HAP-1 (cell line): ENCODE measurements at regions not wholly inside any gene's neighbourhood (a gene's known extent, or its start where the extent isn't known, plus 50 kb on each side); places are given as distances from the start of the nearest gene placed in this dataset.
"Not testable (repeated sequence)": the region's sequence is repeated elsewhere in the genome, so short reads cannot be mapped to it uniquely, and the experiment has no call there.

ENCODE experiments used
- DNase-seq, 2 experiments: peaks; one replicate each; pipeline ENCODE4 v3.0.0-alpha.2; 2016 to 2020; ENCODE audit warnings: low spot score in 2 of 2
- H3K27me3 ChIP-seq: fragments of 250-450 bp; sonication (Bioruptor Pico); 2 replicates; pipeline ENCODE4 v1.5.1; 2020; ENCODE audit warnings: low read depth, mild to moderate bottlenecking, moderate library complexity
- H3K36me3 ChIP-seq: fragments of 250-450 bp; sonication (Bioruptor Pico); replicated peaks from 2 replicates; pipeline ENCODE4 v1.5.1; 2020; ENCODE audit warnings: mild to moderate bottlenecking
- H3K4me1 ChIP-seq: fragments of 250-450 bp; sonication (Bioruptor Pico); 2 replicates; pipeline ENCODE4 v1.5.1; 2020; ENCODE audit warnings: mild to moderate bottlenecking
- H3K4me3 ChIP-seq: fragments of 250-450 bp; sonication (Bioruptor Pico); 2 replicates; pipeline ENCODE4 v1.5.1; 2020; ENCODE audit warnings: mild to moderate bottlenecking, moderate library complexity
- H3K9me3 ChIP-seq: fragments of 250-450 bp; sonication (Bioruptor Pico); 2 replicates; pipeline ENCODE4 v1.5.1; 2020; ENCODE audit warnings: mild to moderate bottlenecking, moderate library complexity
- in situ Hi-C: fragments of 300-500 bp; cut with MboI; formaldehyde crosslinking; loops from 3 replicates; pipeline ENCODE4 v1.14.3; 2020; ENCODE audit warnings: low sequenced_read_pairs, inconsistent platforms, mixed read lengths

DNA sequence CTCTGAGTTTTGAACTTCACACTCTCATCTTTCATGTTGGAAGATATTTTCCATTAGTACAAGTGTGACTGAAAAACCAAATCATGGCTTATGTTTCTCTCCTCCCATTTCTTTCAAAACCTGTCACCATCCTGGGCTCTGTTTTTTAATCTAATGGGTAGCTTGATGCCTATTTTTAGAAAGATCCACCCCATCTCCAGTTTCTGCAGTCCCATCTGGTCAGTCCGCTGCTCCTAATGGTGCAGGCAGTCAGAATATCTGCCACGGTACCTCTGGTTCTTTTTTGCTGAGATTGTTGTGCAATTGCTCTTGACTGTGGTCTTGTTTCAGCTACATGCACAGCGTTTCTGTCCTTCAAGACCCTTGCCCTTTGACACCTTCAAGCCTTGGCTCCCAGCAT lies 240.9 kb upstream of the CADM2 start:
- DNase-seq = no peak
- Histone ChIP-seq H3K4me1 (no peaks in the 10 kb centered on the region), H3K36me3 (no peaks in the 10 kb centered on the region), H3K4me3 (no peak overlapping the region), H3K27me3 (no peaks in the 10 kb centered on the region), H3K9me3 (no peaks in the 10 kb centered on the region)
- in situ Hi-C loops = no loop called here

- Histone ChIP-seq H3K4me3 (no peak overlapping the region), H3K36me3 (no peaks in the 10 kb centered on the region), H3K4me1 (no peaks in the 10 kb centered on the region), H3K27me3 (no peaks in the 10 kb centered on the region), H3K9me3 (no peaks in the 10 kb centered on the region)
- in situ Hi-C loops = no loop called here
- no peak for DNase-seq
Observed at GRCh38 chr3:84724877-84725276, 233.9 kb upstream of the CADM2 start.

GRCh38 chr3:84727616-84728015 lies 231.2 kb upstream of the CADM2 start:
- no peak for DNase-seq
- in situ Hi-C loops = no loop called here
- Histone ChIP-seq H3K27me3 (no peaks in the 10 kb centered on the region), H3K4me1 (no peaks in the 10 kb centered on the region), H3K36me3 (no peaks in the 10 kb centered on the region), H3K4me3 (no peak overlapping the region), H3K9me3 (no peaks in the 10 kb centered on the region)

DNA sequence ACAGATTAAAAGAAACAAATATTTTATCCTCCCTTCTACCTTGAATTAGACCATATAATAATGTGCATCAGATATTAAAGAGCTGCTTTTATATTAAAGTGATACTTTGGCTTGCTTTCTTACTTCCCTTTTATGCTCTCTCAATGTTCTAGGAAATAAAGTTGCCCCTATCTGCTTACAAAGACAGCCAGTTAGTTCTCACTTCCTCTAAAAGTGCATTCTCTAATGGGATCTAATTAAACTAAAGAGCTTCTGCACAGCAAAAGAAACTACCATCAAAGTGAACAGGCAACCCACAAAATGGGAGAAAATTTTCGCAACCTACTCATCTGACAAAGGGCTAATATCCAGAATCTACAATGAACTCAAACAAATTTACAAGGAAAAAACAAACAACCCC lies 224.1 kb upstream of the CADM2 start:
- H3K4me3 ChIP-seq, H3K27me3 ChIP-seq, DNase-seq, H3K36me3 ChIP-seq, H3K9me3 ChIP-seq, in situ Hi-C loops, H3K4me1 ChIP-seq: not testable (repeated sequence)

DNA sequence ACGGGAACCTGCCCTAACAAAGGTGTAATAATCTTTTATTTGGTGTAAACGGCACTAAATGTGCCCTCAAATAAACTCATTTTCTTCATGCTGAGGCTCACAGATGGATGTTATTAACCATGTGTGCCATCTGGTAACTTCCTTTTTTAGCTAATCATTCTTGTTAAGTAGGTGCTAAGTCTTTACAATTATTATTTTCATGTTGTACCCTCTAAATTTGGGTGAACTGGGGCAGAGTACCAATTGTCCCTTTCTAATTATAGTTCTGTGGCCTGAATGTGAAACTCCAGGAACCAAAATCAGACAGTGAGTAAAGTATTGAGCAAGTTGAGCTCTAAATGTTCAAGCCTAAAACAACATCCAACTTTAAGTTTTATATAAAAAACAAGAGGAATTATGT lies 220.7 kb upstream of the CADM2 start:
- Histone ChIP-seq H3K27me3 (no peaks in the 10 kb centered on the region), H3K4me1 (no peaks in the 10 kb centered on the region), H3K36me3 (no peaks in the 10 kb centered on the region), H3K9me3 (no peaks in the 10 kb centered on the region), H3K4me3 (no peak overlapping the region)
- in situ Hi-C loops = no loop called here
- no peak for DNase-seq

DNA sequence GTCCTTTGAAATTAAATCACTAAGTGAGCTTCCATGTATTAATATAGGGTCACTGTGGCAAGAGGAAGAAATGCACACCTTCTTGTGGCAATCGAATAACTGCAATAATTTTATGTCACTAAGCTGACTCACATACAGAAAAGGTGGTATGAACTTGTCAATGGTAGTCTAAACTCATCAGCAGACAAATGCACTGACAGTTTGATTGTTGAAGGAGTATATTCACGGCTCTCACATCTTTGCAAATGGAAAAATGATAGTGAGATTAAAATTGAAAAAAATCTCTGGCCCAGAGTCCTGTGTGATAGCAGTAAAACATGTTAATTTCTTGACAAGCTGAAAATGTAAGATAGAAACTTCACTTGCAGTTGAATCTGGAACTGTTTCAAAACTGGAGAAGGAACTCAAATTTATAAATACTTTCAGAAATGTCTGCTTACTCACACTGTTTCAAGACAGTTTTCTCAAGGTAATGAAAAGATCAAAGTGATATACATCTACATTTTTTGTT lies 215.8 kb upstream of the CADM2 start:
- Histone ChIP-seq H3K36me3 (no peaks in the 10 kb centered on the region), H3K27me3 (no peaks in the 10 kb centered on the region), H3K4me3 (no peak overlapping the region), H3K9me3 (no peaks in the 10 kb centered on the region), H3K4me1 (no peaks in the 10 kb centered on the region)
- in situ Hi-C loops = no loop called here
- DNase-seq = no peak

DNA sequence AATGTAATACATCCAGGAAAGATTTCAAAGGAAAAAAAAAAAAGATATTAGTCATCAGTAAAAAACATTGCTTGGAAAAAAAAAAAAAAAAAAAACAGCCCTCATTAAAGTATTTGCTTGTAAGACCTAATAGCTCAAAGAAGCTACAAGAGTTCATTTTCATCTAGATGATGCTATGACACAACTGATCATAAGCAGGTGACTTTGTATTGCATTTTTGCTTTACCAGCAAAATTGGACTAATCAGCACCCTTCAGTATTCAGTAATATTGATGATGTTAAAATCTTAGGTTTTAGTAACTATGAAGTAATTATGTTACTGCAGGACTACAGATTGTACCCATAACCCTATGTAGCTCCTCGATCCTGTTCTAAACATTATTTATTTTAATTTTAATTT lies 214.7 kb upstream of the CADM2 start:
- Histone ChIP-seq H3K4me3 (no peak overlapping the region), H3K36me3 (no peaks in the 10 kb centered on the region), H3K4me1 (no peaks in the 10 kb centered on the region), H3K9me3 (no peaks in the 10 kb centered on the region), H3K27me3 (no peaks in the 10 kb centered on the region)
- in situ Hi-C loops = no loop called here
- DNase-seq = no peak

- no peak for DNase-seq
- Histone ChIP-seq H3K36me3 (no peaks in the 10 kb centered on the region), H3K4me3 (no peak overlapping the region), H3K27me3 (no peaks in the 10 kb centered on the region), H3K4me1 (no peaks in the 10 kb centered on the region), H3K9me3 (no peaks in the 10 kb centered on the region)
- in situ Hi-C loops = no loop called here
Observed at GRCh38 chr3:84755860-84756259, 202.9 kb upstream of the CADM2 start.

DNA sequence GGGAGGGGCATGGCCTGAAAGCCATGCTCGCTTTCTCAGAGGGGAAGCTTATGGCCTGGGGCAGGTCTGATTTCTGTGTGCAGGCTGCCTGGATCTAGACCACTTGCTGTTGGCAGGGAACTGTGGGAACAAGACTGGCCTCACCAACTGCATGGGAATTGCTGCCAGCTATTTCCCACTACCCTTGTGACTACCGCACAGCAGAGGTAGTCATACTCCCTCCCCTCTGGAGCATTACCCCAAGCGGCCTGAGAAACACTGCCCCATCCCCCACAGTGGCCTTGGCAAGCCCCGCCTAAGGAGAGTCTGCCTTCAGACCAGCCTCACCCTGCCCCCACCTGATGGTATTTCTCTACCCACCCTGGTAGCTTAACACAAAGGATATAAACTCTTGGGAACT lies 199.4 kb upstream of the CADM2 start:
- Histone ChIP-seq H3K4me3 (no peak overlapping the region), H3K9me3 (no peaks in the 10 kb centered on the region), H3K4me1 (no peaks in the 10 kb centered on the region), H3K27me3 (no peaks in the 10 kb centered on the region), H3K36me3 (no peaks in the 10 kb centered on the region)
- no peak for DNase-seq
- in situ Hi-C loops = no loop called here

- no peaks in the 10 kb centered on the region for H3K4me1 ChIP-seq
- no peak for DNase-seq
- no peaks in the 10 kb centered on the region for H3K27me3 ChIP-seq
- in situ Hi-C loops = no loop called here
- H3K9me3 ChIP-seq = no peaks in the 10 kb centered on the region
- no peaks in the 10 kb centered on the region for H3K36me3 ChIP-seq
- no peak overlapping the region for H3K4me3 ChIP-seq
Observed at GRCh38 chr3:84772841-84773240, 185.9 kb upstream of the CADM2 start.

GRCh38 chr3:84783281-84783680 lies 175.5 kb upstream of the CADM2 start:
- in situ Hi-C loops = no loop called here
- peak in 1 of 2 experiments; percentile 96 for DNase-seq
- H3K9me3 ChIP-seq = no peaks in the 10 kb centered on the region
- peaks cover 12% of the 10 kb centered on the region for H3K4me1 ChIP-seq
- H3K27me3 ChIP-seq = no peaks in the 10 kb centered on the region
- no peak overlapping the region for H3K4me3 ChIP-seq
- H3K36me3 ChIP-seq = no peaks in the 10 kb centered on the region

DNA sequence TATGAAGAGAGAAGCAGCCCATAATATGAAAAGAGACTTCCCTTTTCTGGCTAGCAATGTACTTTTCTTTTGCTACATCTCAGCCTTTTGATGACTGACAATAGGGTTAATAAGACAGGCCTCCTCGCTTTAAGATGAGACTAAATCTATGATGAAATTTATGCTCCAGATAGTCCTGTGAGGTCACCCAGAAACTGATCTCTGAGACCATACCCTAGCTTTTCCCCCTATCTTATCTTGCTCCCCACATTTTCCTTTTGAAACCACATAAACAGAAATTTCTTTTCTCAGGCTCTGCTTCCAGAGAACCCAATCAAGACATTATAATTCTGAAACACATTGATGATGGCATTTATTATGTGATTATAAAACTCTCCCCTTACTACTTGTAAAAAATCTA lies 168.8 kb upstream of the CADM2 start:
- Histone ChIP-seq H3K4me1 (no peaks in the 10 kb centered on the region), H3K9me3 (no peaks in the 10 kb centered on the region), H3K4me3 (no peak overlapping the region), H3K36me3 (no peaks in the 10 kb centered on the region), H3K27me3 (no peaks in the 10 kb centered on the region)
- no peak for DNase-seq
- in situ Hi-C loops = no loop called here

DNA sequence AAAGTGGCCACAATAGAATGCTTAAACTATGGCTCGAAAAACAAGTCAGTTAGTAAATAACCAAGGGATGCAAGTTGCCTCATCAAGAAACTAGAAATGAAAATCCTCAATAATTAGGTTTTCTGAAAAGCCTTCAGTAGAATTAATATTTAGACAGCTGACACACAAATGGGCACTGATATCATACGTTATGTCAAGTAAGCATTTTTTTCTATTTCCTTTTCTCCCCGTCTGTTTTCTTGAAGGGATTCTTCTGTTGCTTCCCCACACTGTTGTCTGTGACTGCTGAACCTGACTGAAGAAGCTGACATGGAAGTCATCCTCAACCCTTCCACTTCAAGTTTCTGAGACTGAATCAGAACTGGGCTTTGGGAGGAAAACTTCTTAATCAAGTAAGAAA lies 151.8 kb upstream of the CADM2 start:
- DNase-seq = no peak
- H3K4me1 ChIP-seq = no peaks in the 10 kb centered on the region
- no peaks in the 10 kb centered on the region for H3K27me3 ChIP-seq
- no peaks in the 10 kb centered on the region for H3K9me3 ChIP-seq
- in situ Hi-C loops = no loop called here
- no peaks in the 10 kb centered on the region for H3K36me3 ChIP-seq
- H3K4me3 ChIP-seq = no peak overlapping the region

- Histone ChIP-seq H3K4me1 (no peaks in the 10 kb centered on the region), H3K36me3 (no peaks in the 10 kb centered on the region), H3K9me3 (no peaks in the 10 kb centered on the region), H3K27me3 (no peaks in the 10 kb centered on the region), H3K4me3 (no peak overlapping the region)
- no peak for DNase-seq
- in situ Hi-C loops = no loop called here
Observed at GRCh38 chr3:84820126-84820525, 138.7 kb upstream of the CADM2 start.

DNA sequence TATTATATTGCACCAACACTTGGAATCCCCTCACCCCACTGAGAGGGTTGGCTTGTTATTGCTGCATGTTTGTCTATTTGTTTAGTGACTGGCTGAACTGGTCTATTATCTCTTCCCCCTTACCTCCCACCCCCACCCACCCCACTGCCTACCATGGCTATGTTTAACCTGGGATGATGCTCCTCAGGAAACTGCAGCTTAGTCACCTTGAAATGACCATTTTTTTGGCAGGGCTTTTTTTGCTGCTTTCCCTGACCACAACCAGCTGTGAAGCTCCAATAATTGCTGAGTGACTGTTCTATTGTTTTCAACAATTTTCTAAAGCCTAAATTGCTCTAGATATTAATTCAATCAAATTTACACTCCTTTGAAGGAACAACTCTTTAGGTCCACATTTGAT lies 137.9 kb upstream of the CADM2 start:
- no peak for DNase-seq
- Histone ChIP-seq H3K36me3 (no peaks in the 10 kb centered on the region), H3K4me1 (no peaks in the 10 kb centered on the region), H3K27me3 (no peaks in the 10 kb centered on the region), H3K9me3 (no peaks in the 10 kb centered on the region), H3K4me3 (no peak overlapping the region)
- in situ Hi-C loops = no loop called here
